ENCODE measurements at regions not wholly inside any gene's neighbourhood (a gene's known extent, or its start where the extent isn't known, plus 50 kb on each side); places are given as distances from the start of the nearest gene placed in this dataset.

DNA sequence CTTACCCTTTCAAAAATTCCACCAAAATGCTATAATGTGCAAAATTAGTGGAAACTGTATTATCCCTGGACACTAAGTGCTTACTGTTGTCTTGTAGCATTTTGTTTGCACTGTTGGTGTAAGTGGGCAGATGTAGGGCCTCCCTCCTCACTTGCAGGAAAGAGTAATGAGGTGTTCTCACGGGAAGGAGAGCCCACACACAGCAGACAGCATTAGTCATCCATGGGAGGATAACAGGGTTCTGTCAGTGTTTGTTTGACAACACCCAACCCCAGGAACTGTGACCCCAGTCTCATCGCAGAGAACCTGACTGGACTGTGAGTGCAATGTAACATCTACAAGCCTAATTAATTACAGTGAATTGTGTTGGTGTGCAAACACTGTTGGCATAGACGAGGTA lies 58.7 kb upstream of the VSTM2A start:
- Mint-ChIP-seq H3K4me1 (no peaks in the 10 kb centered on the region), H3K36me3 (no peaks in the 10 kb centered on the region), H3K27me3 (no peaks in the 10 kb centered on the region), H3K4me3 (no peak overlapping the region), H3K27ac (no peak overlapping the region), H3K9me3 (peaks cover 10% of the 10 kb centered on the region)
- ATAC-seq (ENCODE audit: low read depth) (no peak), DNase-seq (ENCODE audit: low spot score in 2 of 2) (no peak)

DNA sequence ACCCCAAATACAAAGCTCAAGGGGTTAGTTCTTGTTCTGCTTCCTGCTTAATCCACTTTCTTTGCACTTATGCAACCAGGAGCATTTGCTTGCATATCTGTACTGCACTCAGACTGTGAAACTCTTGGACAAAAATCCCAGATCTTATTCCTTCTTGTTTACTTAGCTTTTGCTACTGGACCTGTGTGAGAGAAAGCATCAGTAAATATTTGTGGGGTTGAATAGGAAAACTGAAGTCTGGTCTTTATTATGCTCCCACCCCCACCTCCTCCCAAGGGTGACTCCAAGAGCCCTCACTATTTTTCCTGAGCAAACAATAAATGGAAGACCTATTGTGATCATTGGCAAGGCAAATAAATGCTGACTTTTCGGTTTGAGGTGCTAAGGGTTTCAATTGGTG lies 57.1 kb upstream of the VSTM2A start:
- Mint-ChIP-seq H3K36me3 (no peaks in the 10 kb centered on the region), H3K4me1 (no peaks in the 10 kb centered on the region), H3K27me3 (no peaks in the 10 kb centered on the region)

More for the DNA sequence above, 57.1 kb upstream of the VSTM2A start:
- H3K9me3 Mint-ChIP-seq: peaks cover 11% of the 10 kb centered on the region
- H3K4me3 Mint-ChIP-seq: no peak overlapping the region
- ATAC-seq (ENCODE audit: low read depth) (no peak), DNase-seq (ENCODE audit: low spot score in 2 of 2) (no peak)
- H3K27ac Mint-ChIP-seq: no peak overlapping the region
